IPS-18a (cell line): ENCODE measurements at regions not wholly inside any gene's neighbourhood (a gene's known extent, or its start where the extent isn't known, plus 50 kb on each side); places are given as distances from the start of the nearest gene placed in this dataset.

Experiments used
- H3K27ac ChIP-seq: one replicate; pipeline ENCODE4 v1.5.1; 2013; ENCODE audit warnings: low read length
- H3K27me3 ChIP-seq: one replicate; pipeline ENCODE4 v1.6.1; 2013; ENCODE audit warnings: mild to moderate bottlenecking, low read length; ENCODE audit not compliant: control insufficient read depth, insufficient read depth
- H3K36me3 ChIP-seq: one replicate; pipeline ENCODE4 v1.6.1; 2013; ENCODE audit warnings: low read depth, low read length; ENCODE audit not compliant: control insufficient read depth
- H3K4me1 ChIP-seq: one replicate; pipeline ENCODE4 v1.6.1; 2013; ENCODE audit warnings: low read depth, low read length; ENCODE audit not compliant: control insufficient read depth
- H3K4me3 ChIP-seq: one replicate; pipeline ENCODE4 v1.5.1; 2013; ENCODE audit warnings: low read length
- H3K9ac ChIP-seq: one replicate; pipeline ENCODE4 v1.6.1; 2013; ENCODE audit warnings: mild to moderate bottlenecking, low read length, moderate library complexity
- H3K9me3 ChIP-seq: one replicate; pipeline ENCODE4 v1.6.1; 2013; ENCODE audit warnings: low read depth, low read length; ENCODE audit not compliant: control insufficient read depth

GRCh38 chr3:55339819-55340218 lies 147.3 kb downstream of the WNT5A start:
- Histone ChIP-seq H3K9me3 (no peaks in the 10 kb centered on the region), H3K4me1 (no peaks in the 10 kb centered on the region), H3K27me3 (no peaks in the 10 kb centered on the region), H3K27ac (no peak overlapping the region), H3K9ac (no peak overlapping the region), H3K36me3 (no peaks in the 10 kb centered on the region), H3K4me3 (no peak overlapping the region)

- H3K9ac ChIP-seq = no peak overlapping the region
- no peak overlapping the region for H3K27ac ChIP-seq
- H3K36me3 ChIP-seq = no peaks in the 10 kb centered on the region
- no peaks in the 10 kb centered on the region for H3K4me1 ChIP-seq
- no peak overlapping the region for H3K4me3 ChIP-seq
- no peaks in the 10 kb centered on the region for H3K27me3 ChIP-seq
- H3K9me3 ChIP-seq = no peaks in the 10 kb centered on the region
These were observed 147.7 kb downstream of the WNT5A start for GRCh38 chr3:55339390-55339789.

GRCh38 chr3:55337641-55338180 lies 149.4 kb downstream of the WNT5A start:
- H3K36me3 ChIP-seq = no peaks in the 10 kb centered on the region
- H3K4me3 ChIP-seq = no peak overlapping the region
- H3K4me1 ChIP-seq = no peaks in the 10 kb centered on the region
- H3K9me3 ChIP-seq = no peaks in the 10 kb centered on the region
- no peak overlapping the region for H3K9ac ChIP-seq
- no peaks in the 10 kb centered on the region for H3K27me3 ChIP-seq
- no peak overlapping the region for H3K27ac ChIP-seq

GRCh38 chr3:55333923-55334322 lies 153.2 kb downstream of the WNT5A start:
- Histone ChIP-seq H3K36me3 (no peaks in the 10 kb centered on the region), H3K27me3 (no peaks in the 10 kb centered on the region), H3K4me3 (no peak overlapping the region), H3K4me1 (no peaks in the 10 kb centered on the region), H3K9me3 (no peaks in the 10 kb centered on the region), H3K27ac (no peak overlapping the region), H3K9ac (no peak overlapping the region)

- Histone ChIP-seq H3K36me3 (no peaks in the 10 kb centered on the region), H3K9me3 (no peaks in the 10 kb centered on the region), H3K27me3 (no peaks in the 10 kb centered on the region), H3K27ac (no peak overlapping the region), H3K4me3 (no peak overlapping the region), H3K9ac (no peak overlapping the region), H3K4me1 (no peaks in the 10 kb centered on the region)
These were observed 154.1 kb downstream of the WNT5A start for GRCh38 chr3:55333046-55333445.

- Histone ChIP-seq H3K4me3 (no peak overlapping the region), H3K27ac (no peak overlapping the region), H3K9me3 (no peaks in the 10 kb centered on the region), H3K27me3 (no peaks in the 10 kb centered on the region), H3K9ac (no peak overlapping the region), H3K4me1 (no peaks in the 10 kb centered on the region), H3K36me3 (no peaks in the 10 kb centered on the region)
These were observed 154.9 kb downstream of the WNT5A start for GRCh38 chr3:55332176-55332575.

GRCh38 chr3:55331524-55331923 lies 155.6 kb downstream of the WNT5A start:
- Histone ChIP-seq H3K27ac (no peak overlapping the region), H3K36me3 (no peaks in the 10 kb centered on the region), H3K4me3 (no peak overlapping the region), H3K27me3 (no peaks in the 10 kb centered on the region), H3K9me3 (no peaks in the 10 kb centered on the region), H3K4me1 (no peaks in the 10 kb centered on the region), H3K9ac (no peak overlapping the region)

- Histone ChIP-seq H3K27ac (no peak overlapping the region), H3K9ac (no peak overlapping the region)
These were observed 156.3 kb downstream of the WNT5A start for GRCh38 chr3:55330756-55331155.

GRCh38 chr3:55330355-55330754 lies 156.8 kb downstream of the WNT5A start:
- no peak overlapping the region for H3K9ac ChIP-seq
- H3K4me3 ChIP-seq = no peak overlapping the region
- no peaks in the 10 kb centered on the region for H3K9me3 ChIP-seq
- no peaks in the 10 kb centered on the region for H3K4me1 ChIP-seq
- no peaks in the 10 kb centered on the region for H3K27me3 ChIP-seq
- no peaks in the 10 kb centered on the region for H3K36me3 ChIP-seq
- no peak overlapping the region for H3K27ac ChIP-seq

More at GRCh38 chr3:55330756-55331155, 156.3 kb downstream of the WNT5A start:
- H3K27me3 ChIP-seq = no peaks in the 10 kb centered on the region
- H3K4me3 ChIP-seq = no peak overlapping the region
- H3K4me1 ChIP-seq = no peaks in the 10 kb centered on the region
- H3K36me3 ChIP-seq = no peaks in the 10 kb centered on the region
- no peaks in the 10 kb centered on the region for H3K9me3 ChIP-seq

GRCh38 chr3:55329849-55330248 lies 157.3 kb downstream of the WNT5A start:
- no peaks in the 10 kb centered on the region for H3K36me3 ChIP-seq
- H3K27ac ChIP-seq = no peak overlapping the region
- H3K9ac ChIP-seq = no peak overlapping the region
- no peak overlapping the region for H3K4me3 ChIP-seq
- H3K9me3 ChIP-seq = no peaks in the 10 kb centered on the region
- no peaks in the 10 kb centered on the region for H3K4me1 ChIP-seq
- H3K27me3 ChIP-seq = no peaks in the 10 kb centered on the region

GRCh38 chr3:55327131-55327920 lies 159.8 kb downstream of the WNT5A start:
- H3K4me3 ChIP-seq = no peak overlapping the region
- H3K27me3 ChIP-seq = no peaks in the 10 kb centered on the region
- no peaks in the 10 kb centered on the region for H3K36me3 ChIP-seq
- no peak overlapping the region for H3K27ac ChIP-seq
- no peaks in the 10 kb centered on the region for H3K4me1 ChIP-seq
- H3K9me3 ChIP-seq = no peaks in the 10 kb centered on the region
- H3K9ac ChIP-seq = no peak overlapping the region

- H3K4me1 ChIP-seq = no peaks in the 10 kb centered on the region
- no peaks in the 10 kb centered on the region for H3K9me3 ChIP-seq
- H3K36me3 ChIP-seq = no peaks in the 10 kb centered on the region
- no peak overlapping the region for H3K4me3 ChIP-seq
- H3K27ac ChIP-seq = no peak overlapping the region
- no peaks in the 10 kb centered on the region for H3K27me3 ChIP-seq
- H3K9ac ChIP-seq = no peak overlapping the region
These were observed 164.5 kb downstream of the WNT5A start for GRCh38 chr3:55322638-55323037.
